ENCODE measurements at regions not wholly inside any gene's neighbourhood (a gene's known extent, or its start where the extent isn't known, plus 50 kb on each side); places are given as distances from the start of the nearest gene placed in this dataset.
A peak's percentile ranks its signal among the peaks of the same experiment; 100 is the strongest.

- no peaks in the 10 kb centered on the region for H3K9me3 ChIP-seq (ENCODE audit: severe bottlenecking)
- no peak overlapping the region for H3K4me3 ChIP-seq (ENCODE audit: low read depth, low read length)
- no peak overlapping the region for H3K27ac ChIP-seq
- peaks cover 2% of the 10 kb centered on the region for H3K27me3 ChIP-seq (ENCODE audit: insufficient read depth, low read depth, severe bottlenecking)
- H3K36me3 ChIP-seq, result no peaks in the 10 kb centered on the region
- no peak for TF ChIP-seq CTCF (IDR thresholded peaks at IDR 0.05; ENCODE audit: low read depth, low read length)
- DNase-seq, result no peak
These were observed 1266.6 kb upstream of the CDH8 start for GRCh38 chr16:63302811-63303210.

- no peak for TF ChIP-seq CTCF (IDR thresholded peaks at IDR 0.05; ENCODE audit: low read depth, low read length)
- Histone ChIP-seq H3K36me3 (no peaks in the 10 kb centered on the region), H3K27ac (no peak overlapping the region), H3K4me3 (ENCODE audit: low read depth, low read length) (no peak overlapping the region), H3K9me3 (ENCODE audit: severe bottlenecking) (no peaks in the 10 kb centered on the region), H3K27me3 (ENCODE audit: insufficient read depth, low read depth, severe bottlenecking) (peaks cover 2% of the 10 kb centered on the region)
- no peak for DNase-seq
These were observed 1265.1 kb upstream of the CDH8 start for GRCh38 chr16:63301349-63301748.

DNA sequence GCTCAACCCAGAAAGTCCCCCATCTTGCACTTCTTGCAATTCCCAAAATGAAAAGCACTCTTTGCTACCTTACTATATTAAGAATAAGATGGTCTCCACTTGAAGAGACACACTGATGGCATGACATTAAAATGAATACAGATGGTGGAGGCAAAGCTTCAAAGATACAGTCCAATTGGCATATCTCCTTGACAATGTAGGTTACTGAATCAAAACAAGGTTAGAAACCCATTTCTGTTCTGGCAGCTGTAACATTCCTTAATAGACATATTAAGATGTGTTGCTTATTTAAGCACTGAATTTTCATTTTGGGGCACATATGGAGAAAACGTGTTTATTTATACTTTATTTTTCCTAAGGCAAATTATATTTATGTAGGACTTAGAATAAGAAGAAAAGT lies 1262.8 kb upstream of the CDH8 start:
- no peak overlapping the region for H3K4me3 ChIP-seq (ENCODE audit: low read depth, low read length)
- TF ChIP-seq CTCF (IDR thresholded peaks at IDR 0.05; ENCODE audit: low read depth, low read length), result no peak
- no peaks in the 10 kb centered on the region for H3K36me3 ChIP-seq
- no peak overlapping the region for H3K27ac ChIP-seq
- DNase-seq, result no peak
- peaks cover 2% of the 10 kb centered on the region for H3K27me3 ChIP-seq (ENCODE audit: insufficient read depth, low read depth, severe bottlenecking)
- H3K9me3 ChIP-seq (ENCODE audit: severe bottlenecking), result no peaks in the 10 kb centered on the region

DNA sequence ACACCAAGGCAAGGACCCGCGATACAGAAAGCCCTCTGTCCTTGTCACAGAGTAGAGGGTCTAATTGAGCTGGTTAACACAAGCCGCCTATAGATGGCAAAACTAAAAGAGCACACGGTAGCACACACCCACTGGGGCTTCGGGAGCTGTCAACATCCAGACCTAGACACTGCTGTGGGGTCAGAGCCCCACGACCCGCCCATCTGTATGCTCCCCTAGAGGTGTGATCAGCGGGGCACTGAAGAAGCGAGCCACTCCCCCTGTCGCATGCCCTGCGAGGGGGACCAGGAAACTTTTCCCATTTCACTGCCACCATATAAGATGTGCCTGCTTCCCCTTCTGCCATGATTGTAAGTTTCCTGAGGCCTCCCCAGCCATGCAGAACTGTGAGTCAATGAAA lies 1255.8 kb upstream of the CDH8 start:
- H3K27me3 ChIP-seq (ENCODE audit: insufficient read depth, low read depth, severe bottlenecking), result peaks cover 2% of the 10 kb centered on the region
- H3K36me3 ChIP-seq, result no peaks in the 10 kb centered on the region
- H3K4me3 ChIP-seq (ENCODE audit: low read depth, low read length), result no peak overlapping the region
- no peak overlapping the region for H3K27ac ChIP-seq
- no peak for TF ChIP-seq CTCF (IDR thresholded peaks at IDR 0.05; ENCODE audit: low read depth, low read length)
- H3K9me3 ChIP-seq (ENCODE audit: severe bottlenecking), result no peaks in the 10 kb centered on the region
- no peak for DNase-seq

GRCh38 chr16:63289834-63290460 lies 1253.7 kb upstream of the CDH8 start:
- H3K36me3 ChIP-seq, result no peaks in the 10 kb centered on the region
- peaks cover 2% of the 10 kb centered on the region for H3K27me3 ChIP-seq (ENCODE audit: insufficient read depth, low read depth, severe bottlenecking)
- peak; percentile 43 for DNase-seq
- no peaks in the 10 kb centered on the region for H3K9me3 ChIP-seq (ENCODE audit: severe bottlenecking)
- peak; percentile 88 for TF ChIP-seq CTCF (IDR thresholded peaks at IDR 0.05; ENCODE audit: low read depth, low read length)
- H3K27ac ChIP-seq, result no peak overlapping the region
- no peak overlapping the region for H3K4me3 ChIP-seq (ENCODE audit: low read depth, low read length)

- Histone ChIP-seq H3K36me3 (no peaks in the 10 kb centered on the region), H3K9me3 (ENCODE audit: severe bottlenecking) (no peaks in the 10 kb centered on the region), H3K27ac (no peak overlapping the region), H3K4me3 (ENCODE audit: low read depth, low read length) (no peak overlapping the region), H3K27me3 (ENCODE audit: insufficient read depth, low read depth, severe bottlenecking) (no peaks in the 10 kb centered on the region)
- DNase-seq, result no peak
- TF ChIP-seq CTCF (IDR thresholded peaks at IDR 0.05; ENCODE audit: low read depth, low read length), result no peak
These were observed 1251.2 kb upstream of the CDH8 start for GRCh38 chr16:63287401-63287800.
